Peyer's patch (tissue), 4 donors: ENCODE measurements at regions not wholly inside any gene's neighbourhood (a gene's known extent, or its start where the extent isn't known, plus 50 kb on each side); places are given as distances from the start of the nearest gene placed in this dataset.

ENCODE experiments used
- DNase-seq, 3 donors: peaks; one replicate each; pipeline ENCODE4 v3.0.0-alpha.2; 2017 to 2019
- H3K27ac ChIP-seq, 4 donors: fragments of 200-600 bp; sonication (generic); one replicate each; pipeline ENCODE4 v1.5.1; 2016 to 2019
- H3K27me3 ChIP-seq, 2 donors: fragments of 200-600 bp; sonication (generic); one replicate each; pipeline ENCODE4 v1.5.1; 2019
- H3K36me3 ChIP-seq, 3 donors: fragments of 200-600 bp; sonication (generic); one replicate each; pipeline ENCODE4 v1.5.1; 2016 to 2019
- H3K4me1 ChIP-seq, 4 donors: fragments of 200-600 bp; sonication (generic); one replicate each; pipeline ENCODE4 v1.5.1; 2016 to 2019
- H3K4me3 ChIP-seq, 4 donors: fragments of 200-600 bp; sonication (generic); 1 replicate in 3 of 4; 2 replicates in 1 of 4; pipeline ENCODE4 v1.5.1; 2016 to 2019; ENCODE audit warnings: mild to moderate bottlenecking in 1 of 4
- H3K9me3 ChIP-seq, 4 donors: fragments of 200-600 bp; sonication (generic); one replicate each; pipeline ENCODE4 v1.5.1; 2016 to 2019; ENCODE audit warnings: mild to moderate bottlenecking in 1 of 4
- CTCF ChIP-seq, 6 experiments: fragments of 450-650 bp in 4 of 6; fragments of 200-600 bp in 2 of 6; sonication (generic) in 1 of 6; IDR thresholded peaks; one replicate each; pipeline ENCODE4 v1.5.1; 2017 to 2019; ENCODE audit warnings: antibody characterized with exemption in 6 of 6, mild to moderate bottlenecking in 3 of 6, moderate library complexity in 1 of 6
- POLR2A ChIP-seq, 2 donors: fragments of 450-650 bp; IDR thresholded peaks; one replicate each; pipeline ENCODE4 v1.5.1; 2017; ENCODE audit warnings: antibody characterized with exemption in 2 of 2, mild to moderate bottlenecking in 2 of 2, moderate library complexity in 2 of 2

- no peaks in the 10 kb centered on the region for H3K27me3 ChIP-seq
- no peak overlapping the region for H3K27ac ChIP-seq
- no peaks in the 10 kb centered on the region for H3K36me3 ChIP-seq
- H3K9me3 ChIP-seq, result no peaks in the 10 kb centered on the region
- H3K4me3 ChIP-seq, result no peak overlapping the region
- TF ChIP-seq CTCF (IDR thresholded peaks at IDR 0.05) (no peak), POLR2A (IDR thresholded peaks at IDR 0.05) (no peak)
- DNase-seq, result no peak
- H3K4me1 ChIP-seq, result no peaks in the 10 kb centered on the region
These were observed 501.9 kb downstream of the TRHDE start for GRCh38 chr12:72774023-72774422.

- no peaks in the 10 kb centered on the region for H3K9me3 ChIP-seq
- H3K4me3 ChIP-seq, result no peak overlapping the region
- TF ChIP-seq POLR2A (IDR thresholded peaks at IDR 0.05) (no peak), CTCF (IDR thresholded peaks at IDR 0.05) (no peak)
- no peaks in the 10 kb centered on the region for H3K27me3 ChIP-seq
- no peaks in the 10 kb centered on the region for H3K36me3 ChIP-seq
- H3K4me1 ChIP-seq, result no peaks in the 10 kb centered on the region
- DNase-seq, result no peak
- no peak overlapping the region for H3K27ac ChIP-seq
These were observed 505.6 kb downstream of the TRHDE start for GRCh38 chr12:72777806-72778205.

DNA sequence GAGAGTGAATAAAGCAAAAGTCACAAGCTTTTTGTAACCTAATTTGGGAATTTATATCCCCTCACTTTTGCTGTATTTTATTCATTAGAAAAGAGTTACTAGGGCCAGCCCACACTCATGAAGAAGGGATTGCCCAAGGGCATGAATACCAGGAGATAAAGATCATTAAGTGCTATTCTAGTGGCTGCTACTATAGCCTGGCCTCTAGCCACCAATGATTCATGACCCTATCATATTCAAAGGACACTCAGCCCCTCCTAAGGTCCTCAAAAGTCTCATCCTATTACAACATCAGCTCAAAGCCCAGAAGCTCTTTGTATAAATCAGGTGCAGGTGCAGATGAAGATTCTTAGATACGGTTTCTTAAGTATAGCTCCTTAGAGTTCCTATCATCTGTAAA, 518.1 kb downstream of the TRHDE start:
- no peaks in the 10 kb centered on the region for H3K9me3 ChIP-seq
- no peak overlapping the region for H3K27ac ChIP-seq
- TF ChIP-seq POLR2A (IDR thresholded peaks at IDR 0.05) (no peak), CTCF (IDR thresholded peaks at IDR 0.05) (no peak)
- H3K4me3 ChIP-seq, result no peak overlapping the region
- no peaks in the 10 kb centered on the region for H3K36me3 ChIP-seq
- no peaks in the 10 kb centered on the region for H3K4me1 ChIP-seq
- no peak for DNase-seq
- H3K27me3 ChIP-seq, result no peaks in the 10 kb centered on the region

- Histone ChIP-seq H3K36me3 (no peaks in the 10 kb centered on the region), H3K27me3 (no peaks in the 10 kb centered on the region), H3K27ac (no peak overlapping the region), H3K9me3 (no peaks in the 10 kb centered on the region), H3K4me1 (no peaks in the 10 kb centered on the region), H3K4me3 (no peak overlapping the region)
- no peak for DNase-seq
- TF ChIP-seq CTCF (IDR thresholded peaks at IDR 0.05), result no peak
- TF ChIP-seq POLR2A (IDR thresholded peaks at IDR 0.05), result no peak
These were observed 520.7 kb downstream of the TRHDE start for GRCh38 chr12:72792889-72793288.

DNA sequence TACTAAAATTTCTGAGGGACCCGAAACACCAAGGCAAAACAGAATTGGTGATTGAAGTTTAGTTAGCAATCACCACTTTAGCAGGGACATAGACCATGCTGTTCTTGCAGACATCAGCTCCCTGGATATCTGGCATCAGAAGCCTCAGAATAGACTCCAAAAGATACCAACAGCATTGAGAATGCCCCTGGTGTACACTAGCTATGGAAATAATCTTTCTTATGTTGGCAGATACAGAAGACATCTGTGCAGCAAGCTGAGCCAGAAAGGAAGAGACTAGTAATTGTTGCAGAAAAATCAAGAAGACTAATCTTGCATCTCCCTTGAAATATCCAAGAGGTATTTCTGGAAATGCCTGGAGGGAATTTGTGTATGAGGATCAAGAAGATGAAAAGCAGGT, 521.6 kb downstream of the TRHDE start:
- H3K27ac ChIP-seq, result no peak overlapping the region
- no peaks in the 10 kb centered on the region for H3K27me3 ChIP-seq
- H3K4me1 ChIP-seq, result no peaks in the 10 kb centered on the region
- TF ChIP-seq POLR2A (IDR thresholded peaks at IDR 0.05), result no peak
- no peak for TF ChIP-seq CTCF (IDR thresholded peaks at IDR 0.05)
- no peak overlapping the region for H3K4me3 ChIP-seq
- no peaks in the 10 kb centered on the region for H3K36me3 ChIP-seq
- no peak for DNase-seq
- no peaks in the 10 kb centered on the region for H3K9me3 ChIP-seq

GRCh38 chr12:72815421-72815820, 543.3 kb downstream of the TRHDE start:
- no peaks in the 10 kb centered on the region for H3K27me3 ChIP-seq
- H3K4me3 ChIP-seq, result no peak overlapping the region
- DNase-seq, result no peak
- no peaks in the 10 kb centered on the region for H3K36me3 ChIP-seq
- TF ChIP-seq POLR2A (IDR thresholded peaks at IDR 0.05), result no peak
- no peak for TF ChIP-seq CTCF (IDR thresholded peaks at IDR 0.05)
- no peaks in the 10 kb centered on the region for H3K4me1 ChIP-seq
- H3K27ac ChIP-seq, result no peak overlapping the region
- H3K9me3 ChIP-seq, result no peaks in the 10 kb centered on the region
